B cell (primary cell): ENCODE measurements at regions not wholly inside any gene's neighbourhood (a gene's known extent, or its start where the extent isn't known, plus 50 kb on each side); places are given as distances from the start of the nearest gene placed in this dataset.

Source experiments
- ATAC-seq: fragments of 200-7000 bp; cut with Tn5 transposase; one replicate; pipeline ENCODE4 v1.10.0; 2021; ENCODE audit warnings: low read depth, mild to moderate bottlenecking, moderate number of reproducible peaks, moderate library complexity
- CTCF ChIA-PET: fragments of 350-600 bp; sonication (Branson Sonifier 250); formaldehyde crosslinking; loops from one replicate; lab custom pipeline; 2021; ENCODE audit warnings: antibody characterized with exemption, inconsistent platforms; lab: Charles Lee
- POLR2A ChIA-PET: fragments of 350-600 bp; sonication (Branson Sonifier 250); formaldehyde crosslinking; loops from one replicate; lab custom pipeline; 2021; ENCODE audit warnings: antibody characterized with exemption; lab: Charles Lee
- DNase-seq: peaks from one replicate; pipeline ENCODE4 v3.0.0; 2013
- H2AFZ ChIP-seq: 2 replicates; pipeline ENCODE4 v1.6.1; 2012; ENCODE audit warnings: mild to moderate bottlenecking, low read depth, low read length; ENCODE audit not compliant: insufficient read depth, poor library complexity, severe bottlenecking
- H3K27ac ChIP-seq, 2 donors: 1 replicate in 1 of 2; 2 replicates in 1 of 2; pipeline ENCODE4 v1.5.1; 2012 to 2013; ENCODE audit warnings: low read length in 2 of 2, mild to moderate bottlenecking in 2 of 2, moderate library complexity in 1 of 2
- H3K27me3 ChIP-seq, 4 experiments: fragments of 200-600 bp in 1 of 4; sonication (generic) in 1 of 4; replicated peaks in 1 of 4; 1 replicate in 2 of 4; 2 replicates in 2 of 4; pipeline versions ENCODE4 v1.6.1 to v1.7.0; 2013 to 2016; ENCODE audit warnings: low read length in 3 of 4, mild to moderate bottlenecking in 2 of 4, mixed read lengths in 1 of 4, moderate library complexity in 1 of 4; ENCODE audit not compliant: insufficient read depth in 4 of 4, control insufficient read depth in 3 of 4; ENCODE audit errors: control extremely low read depth in 1 of 4
- H3K36me3 ChIP-seq, 2 experiments: replicated peaks in 1 of 2; 1 replicate in 1 of 2; 2 replicates in 1 of 2; pipeline versions ENCODE4 v1.6.1 to v1.7.1; 2013; ENCODE audit warnings: low read length in 1 of 2; ENCODE audit not compliant: insufficient read depth in 2 of 2, control insufficient read depth in 1 of 2; ENCODE audit errors: control extremely low read depth in 1 of 2, extremely low read depth in 1 of 2
- H3K4me1 ChIP-seq, 2 donors: fragments of 200-600 bp in 1 of 2; sonication (generic) in 1 of 2; 1 replicate in 1 of 2; 2 replicates in 1 of 2; pipeline versions ENCODE4 v1.5.1 to v1.6.1; 2013 to 2017; ENCODE audit warnings: low read length in 2 of 2; ENCODE audit not compliant: control insufficient read depth in 2 of 2, insufficient read depth in 2 of 2
- H3K4me2 ChIP-seq: replicated peaks from 2 replicates; pipeline ENCODE3; 2012; ENCODE audit warnings: mild to moderate bottlenecking, low read depth, low read length; ENCODE audit not compliant: poor library complexity, severe bottlenecking
- H3K4me3 ChIP-seq, 5 experiments: fragments of 200-600 bp in 1 of 5; sonication (generic) in 1 of 5; 1 replicate in 3 of 5; 2 replicates in 2 of 5; pipeline versions ENCODE4 v1.5.1 to v1.7.0; 2011 to 2016; ENCODE audit warnings: low read length in 4 of 5, mild to moderate bottlenecking in 4 of 5, low read depth in 2 of 5, control low read depth in 1 of 5, moderate library complexity in 1 of 5; ENCODE audit not compliant: insufficient read depth in 1 of 5; ENCODE audit errors: control extremely low read depth in 1 of 5, extremely low read depth in 1 of 5
- H3K79me2 ChIP-seq: fragments of 200-600 bp; sonication (generic); one replicate; pipeline ENCODE4 v1.6.0; 2016; ENCODE audit warnings: low read length; ENCODE audit not compliant: control insufficient read depth, insufficient read depth
- H3K9ac ChIP-seq: fragments of 200-600 bp; sonication (generic); 2 replicates; pipeline ENCODE4 v1.6.1; 2017; ENCODE audit warnings: mild to moderate bottlenecking, low read length, moderate library complexity
- H3K9me3 ChIP-seq, 3 donors: one replicate each; pipeline versions ENCODE4 v1.6.1 to v1.7.1; 2013; ENCODE audit warnings: low read length in 2 of 3; ENCODE audit not compliant: control insufficient read depth in 2 of 3, insufficient read depth in 1 of 3; ENCODE audit errors: control extremely low read depth in 1 of 3
- H4K20me1 ChIP-seq: 2 replicates; pipeline ENCODE4 v1.6.0; 2012; ENCODE audit warnings: mild to moderate bottlenecking, low read length; ENCODE audit not compliant: insufficient read depth, control insufficient read depth, poor library complexity, severe bottlenecking
- H3K27ac Mint-ChIP-seq: one replicate; pipeline ENCODE4 v1.8.0; 2021; ENCODE audit warnings: mixed read lengths
- H3K27me3 Mint-ChIP-seq: one replicate; pipeline ENCODE4 v1.8.0; 2021; ENCODE audit warnings: mixed read lengths
- H3K4me1 Mint-ChIP-seq: one replicate; pipeline ENCODE4 v1.8.0; 2021; ENCODE audit warnings: mixed read lengths
- H3K4me3 Mint-ChIP-seq: one replicate; pipeline ENCODE4 v1.8.0; 2021; ENCODE audit warnings: mixed read lengths
- H3K9me3 Mint-ChIP-seq: one replicate; pipeline ENCODE4 v1.8.0; 2022; ENCODE audit warnings: mixed read lengths; ENCODE audit not compliant: insufficient read depth
- EZH2 ChIP-seq: IDR thresholded peaks from 2 replicates; pipeline ENCODE4 v1.6.1; 2012; ENCODE audit warnings: borderline replicate concordance, low read depth, mild to moderate bottlenecking, moderate library complexity, low read length; ENCODE audit not compliant: insufficient read depth, poor library complexity, severe bottlenecking
- WGBS: methylation state at CpG from one replicate; pipeline ENCODE4 v1.1.5; 2013; ENCODE audit warnings: missing lambda C conversion rate; ENCODE audit not compliant: insufficient coverage; 5-methylcytosine and 5-hydroxymethylcytosine counted together
- intact Hi-C: fragments of 100-400 bp; cut with micrococcal nuclease; formaldehyde crosslinking; loops from one replicate; pipeline ENCODE4 v1.10.0; 2022
- TF ChIP-seq, protein P1 (sequence below): fragments of 200-600 bp; IDR thresholded peaks from one replicate; pipeline ENCODE4 v1.8.0; 2022; ENCODE audit warnings: antibody characterized with exemption, mild to moderate bottlenecking

- Histone ChIP-seq H3K4me3 (no peak overlapping the region), H3K4me1 (no peaks in the 10 kb centered on the region), H3K9ac (no peak overlapping the region), H3K27ac (no peak overlapping the region), H3K27me3 (no peaks in the 10 kb centered on the region), H4K20me1 (no peaks in the 10 kb centered on the region), H3K36me3 (no peaks in the 10 kb centered on the region), H3K4me2 (no peak overlapping the region), H3K9me3 (no peaks in the 10 kb centered on the region), H2AFZ (no peak overlapping the region), H3K79me2 (no peaks in the 10 kb centered on the region)
- ATAC-seq (no peak), DNase-seq (no peak)
- TF ChIP-seq EZH2: no peak
- TF ChIP-seq, protein P1, sequence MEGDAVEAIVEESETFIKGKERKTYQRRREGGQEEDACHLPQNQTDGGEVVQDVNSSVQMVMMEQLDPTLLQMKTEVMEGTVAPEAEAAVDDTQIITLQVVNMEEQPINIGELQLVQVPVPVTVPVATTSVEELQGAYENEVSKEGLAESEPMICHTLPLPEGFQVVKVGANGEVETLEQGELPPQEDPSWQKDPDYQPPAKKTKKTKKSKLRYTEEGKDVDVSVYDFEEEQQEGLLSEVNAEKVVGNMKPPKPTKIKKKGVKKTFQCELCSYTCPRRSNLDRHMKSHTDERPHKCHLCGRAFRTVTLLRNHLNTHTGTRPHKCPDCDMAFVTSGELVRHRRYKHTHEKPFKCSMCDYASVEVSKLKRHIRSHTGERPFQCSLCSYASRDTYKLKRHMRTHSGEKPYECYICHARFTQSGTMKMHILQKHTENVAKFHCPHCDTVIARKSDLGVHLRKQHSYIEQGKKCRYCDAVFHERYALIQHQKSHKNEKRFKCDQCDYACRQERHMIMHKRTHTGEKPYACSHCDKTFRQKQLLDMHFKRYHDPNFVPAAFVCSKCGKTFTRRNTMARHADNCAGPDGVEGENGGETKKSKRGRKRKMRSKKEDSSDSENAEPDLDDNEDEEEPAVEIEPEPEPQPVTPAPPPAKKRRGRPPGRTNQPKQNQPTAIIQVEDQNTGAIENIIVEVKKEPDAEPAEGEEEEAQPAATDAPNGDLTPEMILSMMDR: no peak
- Mint-ChIP-seq H3K4me3 (no peak overlapping the region), H3K27ac (no peak overlapping the region), H3K4me1 (no peaks in the 10 kb centered on the region), H3K9me3 (no peaks in the 10 kb centered on the region), H3K27me3 (no peaks in the 10 kb centered on the region)
- POLR2A ChIA-PET: no interaction called here
- CTCF ChIA-PET: no interaction called here
- intact Hi-C loops: no loop called here
- 90% methylated on average over 2 of the region's 5 CpGs for WGBS
These were observed 145.2 kb upstream of the CITED2 start for GRCh38 chr6:139519571-139520031.

GRCh38 chr6:139519097-139519496 lies 144.6 kb upstream of the CITED2 start:
- H3K4me1 ChIP-seq: no peaks in the 10 kb centered on the region
- no peaks in the 10 kb centered on the region for H3K36me3 ChIP-seq
- ATAC-seq (no peak), DNase-seq (no peak)
- H3K4me1 Mint-ChIP-seq: no peaks in the 10 kb centered on the region
- H3K9me3 Mint-ChIP-seq: no peaks in the 10 kb centered on the region
- H3K9me3 ChIP-seq: no peaks in the 10 kb centered on the region
- H3K27ac Mint-ChIP-seq: no peak overlapping the region
- TF ChIP-seq EZH2: no peak
- TF ChIP-seq, protein P1: no peak
- H3K9ac ChIP-seq: no peak overlapping the region
- no peaks in the 10 kb centered on the region for H4K20me1 ChIP-seq
- no peak overlapping the region for H3K4me2 ChIP-seq
- ChIA-PET POLR2A (no interaction called here), CTCF (no interaction called here)
- H3K79me2 ChIP-seq: no peaks in the 10 kb centered on the region
- no peaks in the 10 kb centered on the region for H3K27me3 Mint-ChIP-seq
- no peak overlapping the region for H3K4me3 ChIP-seq
- WGBS: 100% methylated on average over 1 of the region's 5 CpGs
- intact Hi-C loops: no loop called here
- H2AFZ ChIP-seq: no peak overlapping the region
- no peaks in the 10 kb centered on the region for H3K27me3 ChIP-seq
- H3K27ac ChIP-seq: no peak overlapping the region
- no peak overlapping the region for H3K4me3 Mint-ChIP-seq
